Muscle of leg (tissue), 3 donors: ENCODE measurements at regions not wholly inside any gene's neighbourhood (a gene's known extent, or its start where the extent isn't known, plus 50 kb on each side); places are given as distances from the start of the nearest gene placed in this dataset.
A peak's percentile ranks its signal among the peaks of the same experiment; 100 is the strongest.

ENCODE experiments used
- DNase-seq: peaks from one replicate; pipeline ENCODE4 v3.0.0; 2013
- H3K27ac ChIP-seq: one replicate; pipeline ENCODE4 v1.5.1; 2013; ENCODE audit warnings: mild to moderate bottlenecking, low read length, control low read depth
- H3K27me3 ChIP-seq: one replicate; pipeline ENCODE4 v1.6.1; 2013; ENCODE audit warnings: low read length; ENCODE audit not compliant: control insufficient read depth, insufficient read depth
- H3K36me3 ChIP-seq: one replicate; pipeline ENCODE4 v1.6.1; 2013; ENCODE audit warnings: low read length; ENCODE audit not compliant: control insufficient read depth, insufficient read depth
- H3K4me1 ChIP-seq: one replicate; pipeline ENCODE4 v1.6.1; 2013; ENCODE audit warnings: low read length; ENCODE audit not compliant: control insufficient read depth, insufficient read depth
- H3K4me3 ChIP-seq: one replicate; pipeline ENCODE4 v1.5.1; 2013; ENCODE audit warnings: low read length, control low read depth
- H3K9me3 ChIP-seq: replicated peaks from 2 replicates; pipeline ENCODE4 v1.6.1; 2013; ENCODE audit warnings: low read depth, low read length; ENCODE audit not compliant: control insufficient read depth
- WGBS: methylation state at CpG from one replicate; pipeline ENCODE4 v1.1.5; 2013; ENCODE audit warnings: missing lambda C conversion rate; ENCODE audit not compliant: insufficient coverage; 5-methylcytosine and 5-hydroxymethylcytosine counted together

DNA sequence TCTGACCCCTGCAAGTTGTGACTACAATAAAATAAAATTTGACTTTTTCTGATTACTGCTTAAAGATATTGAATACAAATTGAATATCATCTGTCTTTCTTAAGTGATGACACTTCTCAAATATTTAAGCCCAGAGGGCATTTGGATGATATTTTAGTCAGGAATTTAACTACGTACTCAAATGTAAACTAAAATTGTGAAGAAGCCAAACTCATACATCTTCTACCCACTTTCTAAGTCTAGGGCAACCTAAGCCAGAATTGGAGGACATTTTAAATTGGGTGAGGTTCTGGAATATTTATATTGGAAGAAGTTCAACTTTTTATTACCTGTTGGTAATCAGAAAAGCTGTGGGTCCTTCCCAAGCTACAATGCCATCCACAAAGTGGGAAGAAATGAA is 149.1 kb upstream of the WDR11 start:
- WGBS: no CpG with 5 or more reads among the region's 1 CpG
- Histone ChIP-seq H3K4me1 (no peaks in the 10 kb centered on the region), H3K27me3 (no peaks in the 10 kb centered on the region), H3K9me3 (peaks cover 3% of the 10 kb centered on the region), H3K36me3 (no peaks in the 10 kb centered on the region), H3K27ac (no peak overlapping the region), H3K4me3 (no peak overlapping the region)
- no peak for DNase-seq

- no peak overlapping the region for H3K4me3 ChIP-seq
- H3K27me3 ChIP-seq: no peaks in the 10 kb centered on the region
- H3K4me1 ChIP-seq: no peaks in the 10 kb centered on the region
- H3K36me3 ChIP-seq: no peaks in the 10 kb centered on the region
- WGBS: no CpG with 5 or more reads among the region's 4 CpGs
- DNase-seq: no peak
- no peaks in the 10 kb centered on the region for H3K9me3 ChIP-seq
- H3K27ac ChIP-seq: no peak overlapping the region
Observed at GRCh38 chr10:120705309-120705708, 145.9 kb upstream of the WDR11 start.

- Histone ChIP-seq H3K9me3 (no peaks in the 10 kb centered on the region), H3K36me3 (no peaks in the 10 kb centered on the region), H3K4me3 (no peak overlapping the region), H3K27ac (no peak overlapping the region), H3K27me3 (no peaks in the 10 kb centered on the region), H3K4me1 (no peaks in the 10 kb centered on the region)
- 50% methylated on average over 1 of the region's 2 CpGs for WGBS
- no peak for DNase-seq
Observed at GRCh38 chr10:120710076-120710475, 141.1 kb upstream of the WDR11 start.

- Histone ChIP-seq H3K4me1 (no peaks in the 10 kb centered on the region), H3K9me3 (no peaks in the 10 kb centered on the region), H3K27me3 (no peaks in the 10 kb centered on the region), H3K27ac (no peak overlapping the region), H3K4me3 (no peak overlapping the region), H3K36me3 (no peaks in the 10 kb centered on the region)
- 71% methylated on average over 5 of the region's 5 CpGs for WGBS
- DNase-seq: no peak
Observed at GRCh38 chr10:120711860-120712259, 139.3 kb upstream of the WDR11 start.

GRCh38 chr10:120713573-120714205 is 137.5 kb upstream of the WDR11 start:
- Histone ChIP-seq H3K27ac (no peak overlapping the region), H3K27me3 (no peaks in the 10 kb centered on the region), H3K4me3 (no peak overlapping the region), H3K9me3 (no peaks in the 10 kb centered on the region), H3K4me1 (no peaks in the 10 kb centered on the region), H3K36me3 (no peaks in the 10 kb centered on the region)
- no peak for DNase-seq
- WGBS: no CpG with 5 or more reads among the region's 2 CpGs

- peak; percentile 53 for DNase-seq
- no peaks in the 10 kb centered on the region for H3K9me3 ChIP-seq
- no peaks in the 10 kb centered on the region for H3K36me3 ChIP-seq
- H3K4me3 ChIP-seq: no peak overlapping the region
- 84% methylated on average over 3 of the region's 3 CpGs for WGBS
- no peaks in the 10 kb centered on the region for H3K4me1 ChIP-seq
- no peak overlapping the region for H3K27ac ChIP-seq
- H3K27me3 ChIP-seq: no peaks in the 10 kb centered on the region
Observed at GRCh38 chr10:120715171-120715570, 136.0 kb upstream of the WDR11 start.

DNA sequence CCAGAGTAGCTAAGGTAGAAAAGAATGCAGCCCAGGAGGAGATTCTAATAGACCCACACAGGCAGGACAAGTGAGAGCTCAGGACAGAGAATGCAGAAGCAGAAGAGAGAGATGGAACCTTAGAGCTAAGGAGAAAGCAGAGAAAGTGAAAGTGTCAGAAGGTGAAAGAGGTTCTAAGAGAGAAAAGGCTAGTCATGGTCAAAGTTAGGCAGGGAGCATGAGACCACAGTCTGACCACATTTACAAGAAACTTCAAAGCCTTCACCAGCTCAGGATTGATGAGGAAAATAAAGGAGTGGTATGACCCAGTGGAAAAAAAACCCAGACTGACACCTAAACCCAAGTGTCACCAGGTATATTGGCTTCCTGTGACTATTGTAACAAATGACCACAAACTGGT is 131.8 kb upstream of the WDR11 start:
- Histone ChIP-seq H3K27me3 (no peaks in the 10 kb centered on the region), H3K4me3 (no peak overlapping the region), H3K27ac (no peak overlapping the region), H3K36me3 (no peaks in the 10 kb centered on the region), H3K4me1 (no peaks in the 10 kb centered on the region), H3K9me3 (no peaks in the 10 kb centered on the region)
- no peak for DNase-seq

GRCh38 chr10:120727001-120727400 is 124.2 kb upstream of the WDR11 start:
- Histone ChIP-seq H3K27me3 (no peaks in the 10 kb centered on the region), H3K27ac (no peak overlapping the region), H3K9me3 (no peaks in the 10 kb centered on the region), H3K4me1 (no peaks in the 10 kb centered on the region), H3K4me3 (no peak overlapping the region), H3K36me3 (no peaks in the 10 kb centered on the region)
- WGBS: no CpG with 5 or more reads among the region's 2 CpGs
- DNase-seq: peak; percentile 18

- Histone ChIP-seq H3K27me3 (no peaks in the 10 kb centered on the region), H3K4me3 (no peak overlapping the region), H3K4me1 (no peaks in the 10 kb centered on the region), H3K27ac (no peak overlapping the region), H3K36me3 (no peaks in the 10 kb centered on the region), H3K9me3 (no peaks in the 10 kb centered on the region)
- DNase-seq: no peak
- WGBS: no CpG with 5 or more reads among the region's 1 CpG
Observed at GRCh38 chr10:120729547-120729946, 121.6 kb upstream of the WDR11 start.

- Histone ChIP-seq H3K36me3 (no peaks in the 10 kb centered on the region), H3K27me3 (no peaks in the 10 kb centered on the region), H3K4me1 (no peaks in the 10 kb centered on the region), H3K4me3 (no peak overlapping the region), H3K9me3 (no peaks in the 10 kb centered on the region), H3K27ac (no peak overlapping the region)
- no CpG with 5 or more reads among the region's 1 CpG for WGBS
- no peak for DNase-seq
Observed at GRCh38 chr10:120732067-120732466, 119.1 kb upstream of the WDR11 start.

- H3K4me3 ChIP-seq: no peak overlapping the region
- no peaks in the 10 kb centered on the region for H3K36me3 ChIP-seq
- DNase-seq: no peak
- H3K9me3 ChIP-seq: no peaks in the 10 kb centered on the region
- no peaks in the 10 kb centered on the region for H3K27me3 ChIP-seq
- 100% methylated on average over 1 of the region's 4 CpGs for WGBS
- H3K27ac ChIP-seq: no peak overlapping the region
- no peaks in the 10 kb centered on the region for H3K4me1 ChIP-seq
Observed at GRCh38 chr10:120732643-120733313, 118.4 kb upstream of the WDR11 start.
